Endothelial cell of umbilical vein (primary cell): ENCODE measurements at regions not wholly inside any gene's neighbourhood (a gene's known extent, or its start where the extent isn't known, plus 50 kb on each side); places are given as distances from the start of the nearest gene placed in this dataset.

Source experiments
- BruUV-seq: library from RNA; stranded (reverse); fragments of 400-500 nt; replicated peaks from 2 replicates; lab custom pipeline; 2021; lab: Mats Ljungman, UMichigan
- CTCF ChIA-PET: fragments of 300-600, 350-600 bp; sonication (Branson Sonifier 250); formaldehyde crosslinking; loops from one replicate; lab custom pipeline; 2021; ENCODE audit warnings: antibody characterized with exemption, inconsistent platforms; lab: Charles Lee
- POLR2A ChIA-PET: fragments of 300-600, 350-600 bp; sonication (Branson Sonifier 250); formaldehyde crosslinking; loops from one replicate; lab custom pipeline; 2021; ENCODE audit warnings: antibody characterized with exemption, inconsistent platforms; lab: Charles Lee
- DNase-seq: peaks from one replicate; pipeline ENCODE4 v3.0.0-alpha.2; 2011; ENCODE audit warnings: low read depth, low spot score
- FAIRE-seq: peaks from 2 replicates; lab custom pipeline; 2011; peaks lifted over from hg19 to GRCh38; lab: Jason Lieb, UNC
- H2AFZ ChIP-seq: 2 replicates; pipeline ENCODE4 v1.6.0; 2012; ENCODE audit warnings: low read depth, low read length, control low read depth, inconsistent platforms
- H3K27ac ChIP-seq: 2 replicates; pipeline ENCODE4 v1.5.1; 2011; ENCODE audit warnings: low read depth, mild to moderate bottlenecking, control low read depth, low read length, moderate library complexity; ENCODE audit not compliant: insufficient read depth
- H3K27me3 ChIP-seq, 2 experiments: 2 replicates each; pipeline versions ENCODE4 v1.6.0 to v1.6.1; 2011; ENCODE audit warnings: low read length in 2 of 2, mixed read lengths in 1 of 2; ENCODE audit not compliant: control insufficient read depth in 2 of 2, insufficient read depth in 2 of 2
- H3K36me3 ChIP-seq, 2 experiments: 2 replicates in 1 of 2; 3 replicates in 1 of 2; pipeline ENCODE4 v1.5.1; 2011; ENCODE audit warnings: low read length in 2 of 2, mild to moderate bottlenecking in 1 of 2, moderate library complexity in 1 of 2; ENCODE audit not compliant: control insufficient read depth in 2 of 2, insufficient read depth in 2 of 2; ENCODE audit errors: extremely low read depth in 1 of 2
- H3K4me1 ChIP-seq: 3 replicates; pipeline ENCODE4 v1.5.1; 2011; ENCODE audit warnings: mild to moderate bottlenecking, low read length; ENCODE audit not compliant: control insufficient read depth, insufficient read depth; ENCODE audit errors: extremely low read depth
- H3K4me2 ChIP-seq: 2 replicates; pipeline ENCODE4 v1.6.1; 2011; ENCODE audit warnings: low read length, control low read depth, mixed read lengths; ENCODE audit not compliant: insufficient read depth
- H3K4me3 ChIP-seq, 3 experiments: fragments of 200-600 bp in 1 of 3; sonication (generic), shearing (Covaris generic) in 1 of 3; replicated peaks in 1 of 3; 2 replicates each; pipeline ENCODE4 v1.5.1; 2011 to 2016; ENCODE audit warnings: control low read depth in 3 of 3, low read length in 3 of 3, mild to moderate bottlenecking in 2 of 3, inconsistent platforms in 1 of 3, low read depth in 1 of 3, moderate library complexity in 1 of 3; ENCODE audit not compliant: insufficient read depth in 1 of 3
- H3K79me2 ChIP-seq: 2 replicates; pipeline ENCODE4 v1.6.0; 2012; ENCODE audit warnings: low read length, inconsistent platforms; ENCODE audit not compliant: control insufficient read depth, insufficient read depth
- H3K9ac ChIP-seq: replicated peaks from 2 replicates; pipeline ENCODE3; 2011; ENCODE audit warnings: low read length, control low read depth; ENCODE audit not compliant: insufficient read depth; ENCODE audit errors: extremely low read depth
- H3K9me1 ChIP-seq: replicated peaks from 3 replicates; pipeline ENCODE4 v1.6.0; 2011; ENCODE audit warnings: mild to moderate bottlenecking, low read length; ENCODE audit not compliant: control insufficient read depth, insufficient read depth; ENCODE audit errors: extremely low read depth
- H3K9me3 ChIP-seq: replicated peaks from 2 replicates; pipeline ENCODE4 v1.5.1; 2012; ENCODE audit warnings: low read length, inconsistent platforms; ENCODE audit not compliant: control insufficient read depth, insufficient read depth
- H4K20me1 ChIP-seq: replicated peaks from 2 replicates; pipeline ENCODE3; 2011; ENCODE audit warnings: mild to moderate bottlenecking, low read length; ENCODE audit not compliant: control insufficient read depth, insufficient read depth; ENCODE audit errors: extremely low read depth
- CTCF ChIP-seq, 2 donors: IDR thresholded peaks; 1 replicate in 1 of 2; 2 replicates in 1 of 2; pipeline ENCODE4 v1.5.1; 2011; ENCODE audit warnings: low read length in 2 of 2, mild to moderate bottlenecking in 2 of 2, moderate library complexity in 2 of 2, control low read depth in 1 of 2, inconsistent platforms in 1 of 2, low read depth in 1 of 2; ENCODE audit not compliant: insufficient read depth in 1 of 2; ENCODE audit errors: extremely low read depth in 1 of 2
- EZH2 ChIP-seq: IDR thresholded peaks from 2 replicates; pipeline ENCODE4 v1.6.1; 2012; ENCODE audit warnings: borderline replicate concordance, low read depth, mild to moderate bottlenecking, moderate library complexity, low read length, inconsistent platforms; ENCODE audit not compliant: severe bottlenecking
- FOS ChIP-seq: IDR thresholded peaks from 2 replicates; pipeline ENCODE4 v1.6.1; 2011; ENCODE audit warnings: mild to moderate bottlenecking, low read length, moderate library complexity, borderline replicate concordance; ENCODE audit not compliant: insufficient read depth
- GATA2 ChIP-seq: IDR thresholded peaks from 2 replicates; pipeline ENCODE4 v1.7.0; 2011; ENCODE audit warnings: low read depth, mild to moderate bottlenecking, moderate library complexity, mixed read lengths, low read length; ENCODE audit not compliant: insufficient read length, insufficient read depth
- MAX ChIP-seq: IDR thresholded peaks from 2 replicates; pipeline ENCODE4 v1.6.1; 2011; ENCODE audit not compliant: insufficient read depth, insufficient read length
- POLR2AphosphoS5 ChIP-seq: IDR thresholded peaks from 2 replicates; pipeline ENCODE4 v1.6.1; 2012; ENCODE audit warnings: low read depth, mild to moderate bottlenecking, control low read depth, low read length, moderate library complexity; ENCODE audit not compliant: insufficient read depth
- dilution Hi-C: fragments of 300-500 bp; cut with MboI; formaldehyde crosslinking; loops from one replicate; pipeline ENCODE4 v1.15.0; 2019; ENCODE audit warnings: low sequenced_read_pairs; ENCODE audit not compliant: extremely low pct_ligation_motif_present
- intact Hi-C: fragments of 100-400 bp; cut with micrococcal nuclease; formaldehyde crosslinking; loops from one replicate; pipeline ENCODE4 v1.10.0; 2022

- Histone ChIP-seq H3K27me3 (no peaks in the 10 kb centered on the region), H3K4me3 (no peak overlapping the region), H3K9me3 (no peaks in the 10 kb centered on the region), H3K36me3 (no peaks in the 10 kb centered on the region), H4K20me1 (no peaks in the 10 kb centered on the region), H3K27ac (no peak overlapping the region), H3K4me2 (no peak overlapping the region), H3K4me1 (no peaks in the 10 kb centered on the region), H2AFZ (no peak overlapping the region), H3K9me1 (no peaks in the 10 kb centered on the region), H3K9ac (no peak overlapping the region), H3K79me2 (no peaks in the 10 kb centered on the region)
- POLR2A ChIA-PET, result no interaction called here
- DNase-seq (no peak), FAIRE-seq (no peak)
- BruUV-seq, result no TSS peak
- no peak for TF ChIP-seq GATA2
- TF ChIP-seq FOS, result no peak
- TF ChIP-seq MAX, result no peak
- no peak for TF ChIP-seq EZH2
- TF ChIP-seq CTCF (IDR thresholded peaks at IDR 0.05; ENCODE audit: extremely low read depth in 1 of 2, insufficient read depth in 1 of 2, low read depth in 1 of 2, low read length in 2 of 2), result no peak
- TF ChIP-seq POLR2AphosphoS5, result no peak
- intact Hi-C loops (no loop called here), dilution Hi-C loops (no loop called here)
- CTCF ChIA-PET, result interaction anchor here (1.3 to 2.2 kb wide), 2 partner anchors 66 to 249 kb away, joined by 3 to 9 read pairs; no protein-coding TSS in a partner anchor
Observed at GRCh38 chr1:114033961-114034360, 54.7 kb downstream of the OLFML3 start.
